Midbrain (tissue), 1 donor: ENCODE measurements at regions not wholly inside any gene's neighbourhood (a gene's known extent, or its start where the extent isn't known, plus 50 kb on each side); places are given as distances from the start of the nearest gene placed in this dataset.
"Not testable (repeated sequence)": the region's sequence is repeated elsewhere in the genome, so short reads cannot be mapped to it uniquely, and the experiment has no call there.

Experiments used
- DNase-seq: peaks from one replicate; lab custom pipeline; 2025; lab: John Stamatoyannopoulos, UW

GRCh38 chr2:234797566-234798250 lies 154.1 kb upstream of the SH3BP4 start:
- DNase-seq = no peak

- peak; percentile 24 for DNase-seq
Measured at GRCh38 chr2:234796045-234796591, 155.7 kb upstream of the SH3BP4 start.

GRCh38 chr2:234795272-234795920 lies 156.4 kb upstream of the SH3BP4 start:
- peak; percentile 7 for DNase-seq

GRCh38 chr2:234794866-234795265 lies 157.0 kb upstream of the SH3BP4 start:
- no peak for DNase-seq

GRCh38 chr2:234793212-234793785 lies 158.5 kb upstream of the SH3BP4 start:
- DNase-seq = no peak

GRCh38 chr2:234792621-234793022 lies 159.2 kb upstream of the SH3BP4 start:
- DNase-seq = peak; percentile 15

GRCh38 chr2:234792096-234792495 lies 159.7 kb upstream of the SH3BP4 start:
- DNase-seq = not testable (repeated sequence)

- no peak for DNase-seq
Measured at GRCh38 chr2:234790380-234790779, 161.4 kb upstream of the SH3BP4 start.

GRCh38 chr2:234789556-234790325 lies 162.1 kb upstream of the SH3BP4 start:
- DNase-seq = no peak

GRCh38 chr2:234788841-234789240 lies 163.0 kb upstream of the SH3BP4 start:
- DNase-seq = no peak

- no peak for DNase-seq
Measured at GRCh38 chr2:234788381-234788780, 163.4 kb upstream of the SH3BP4 start.

GRCh38 chr2:234787114-234787513 lies 164.7 kb upstream of the SH3BP4 start:
- DNase-seq = no peak

- DNase-seq = no peak
Measured at GRCh38 chr2:234773764-234774409, 177.9 kb upstream of the SH3BP4 start.

- DNase-seq = no peak
Measured at GRCh38 chr2:234773129-234773528, 178.7 kb upstream of the SH3BP4 start.

GRCh38 chr2:234772733-234773060 lies 179.1 kb upstream of the SH3BP4 start:
- no peak for DNase-seq

- no peak for DNase-seq
Measured at GRCh38 chr2:234771980-234772732, 179.7 kb upstream of the SH3BP4 start.

GRCh38 chr2:234771176-234771575 lies 180.6 kb upstream of the SH3BP4 start:
- no peak for DNase-seq

GRCh38 chr2:234770715-234771141 lies 181.1 kb upstream of the SH3BP4 start:
- DNase-seq = no peak

- no peak for DNase-seq
Measured at GRCh38 chr2:234770031-234770506, 181.7 kb upstream of the SH3BP4 start.

GRCh38 chr2:234768608-234769196 lies 183.1 kb upstream of the SH3BP4 start:
- no peak for DNase-seq

- no peak for DNase-seq
Measured at GRCh38 chr2:234765279-234765678, 186.5 kb upstream of the SH3BP4 start.
